Umbilical cord (tissue), 1 donor: ENCODE measurements at regions not wholly inside any gene's neighbourhood (a gene's known extent, or its start where the extent isn't known, plus 50 kb on each side); places are given as distances from the start of the nearest gene placed in this dataset.

Source experiments
- DNase-seq: peaks from one replicate; pipeline ENCODE4 v3.0.0-alpha.2; 2015; ENCODE audit warnings: low spot score

DNA sequence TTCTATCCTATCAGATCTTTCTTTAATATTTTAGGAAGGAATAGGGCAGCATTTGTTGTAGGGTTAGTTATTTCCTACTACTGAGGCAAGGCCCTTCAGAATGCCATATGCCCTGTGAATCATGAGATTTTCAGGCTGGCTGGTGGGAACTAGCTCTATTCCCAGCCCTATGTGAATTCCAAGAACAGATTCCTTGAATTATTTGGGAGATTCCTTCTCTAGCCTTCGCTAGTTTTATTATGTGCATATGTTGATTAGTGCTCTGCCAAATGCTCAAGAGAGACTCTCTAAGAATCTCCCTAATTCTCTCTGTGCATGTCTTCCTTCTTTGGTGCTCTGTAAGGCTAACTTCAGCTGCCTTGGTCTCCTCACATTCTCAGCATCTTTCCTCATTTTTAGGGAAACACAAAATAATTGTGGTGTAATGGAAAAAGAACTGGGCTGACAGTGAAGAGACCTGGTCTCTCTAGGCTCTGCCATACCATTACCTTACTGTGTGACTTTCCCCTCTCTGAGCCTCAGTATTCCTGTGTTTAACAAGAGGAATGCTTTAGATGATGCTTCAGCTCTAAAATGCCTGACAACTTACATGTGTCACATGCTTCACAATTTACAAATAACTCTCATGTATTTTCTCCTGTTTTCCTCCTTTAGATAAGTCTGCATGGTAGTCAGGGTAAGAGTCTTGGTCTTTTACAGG lies 79.7 kb downstream of the VMA21 start:
- peak; percentile 34 for DNase-seq

DNA sequence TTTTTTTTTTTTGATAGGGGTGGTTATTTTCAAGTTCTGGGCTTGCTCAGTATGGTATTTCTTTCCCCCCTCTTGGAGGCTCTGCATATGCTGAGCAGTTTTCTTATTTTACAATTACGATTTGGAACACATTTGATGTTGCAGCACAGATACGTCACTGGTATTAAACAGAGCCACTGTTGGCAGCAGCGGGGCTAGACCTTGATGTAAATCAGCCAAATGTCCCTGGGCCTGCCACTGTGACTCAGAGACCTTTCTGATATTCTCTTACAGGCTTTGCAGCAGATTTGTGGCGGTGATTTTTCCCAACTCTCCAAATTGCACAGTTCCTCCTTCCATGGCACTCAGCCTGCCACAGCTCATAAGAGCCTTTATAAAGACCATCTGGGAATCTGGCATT lies 81.1 kb downstream of the VMA21 start:
- DNase-seq: peak; percentile 50

DNA sequence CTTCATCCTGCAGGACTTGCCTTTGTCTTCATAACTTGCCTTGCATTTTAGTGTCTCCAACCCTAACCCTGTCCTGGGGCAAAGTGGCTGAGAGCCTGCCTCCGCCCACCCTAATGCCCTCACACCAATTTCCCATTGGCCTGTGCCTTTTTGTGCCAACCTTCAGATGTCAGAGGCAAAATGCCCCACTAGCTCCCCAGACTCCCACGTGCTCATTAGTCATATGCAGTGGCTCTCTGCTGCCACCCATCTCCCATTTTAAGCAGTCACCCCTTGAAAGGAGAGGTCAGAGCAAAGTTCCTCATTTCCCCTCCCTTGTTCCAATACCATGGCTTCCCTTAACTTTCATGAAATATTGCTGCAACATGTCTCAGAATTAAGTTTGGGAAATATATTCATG lies 74.8 kb upstream of the PASD1 start:
- DNase-seq: no peak

DNA sequence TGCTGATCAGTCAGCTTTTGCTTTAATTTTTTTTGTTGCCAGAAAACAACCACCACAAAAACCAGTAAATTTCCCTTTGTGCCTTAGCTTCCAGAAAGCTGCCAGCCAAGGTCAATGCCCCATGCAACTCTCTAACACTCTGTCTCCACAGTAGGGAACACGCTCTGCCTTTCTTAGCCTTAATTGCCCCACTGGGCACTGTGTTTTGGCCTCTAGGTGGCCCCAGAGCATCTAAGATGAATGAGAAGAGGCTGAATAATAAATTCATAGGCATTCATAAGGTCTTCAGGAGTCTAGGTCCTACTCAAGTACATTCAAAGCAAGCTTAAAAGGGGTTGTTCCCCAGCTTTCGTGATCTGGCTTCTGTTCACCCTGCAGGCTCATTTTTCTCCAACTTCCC lies 57.7 kb upstream of the PASD1 start:
- DNase-seq: peak; percentile 0

DNA sequence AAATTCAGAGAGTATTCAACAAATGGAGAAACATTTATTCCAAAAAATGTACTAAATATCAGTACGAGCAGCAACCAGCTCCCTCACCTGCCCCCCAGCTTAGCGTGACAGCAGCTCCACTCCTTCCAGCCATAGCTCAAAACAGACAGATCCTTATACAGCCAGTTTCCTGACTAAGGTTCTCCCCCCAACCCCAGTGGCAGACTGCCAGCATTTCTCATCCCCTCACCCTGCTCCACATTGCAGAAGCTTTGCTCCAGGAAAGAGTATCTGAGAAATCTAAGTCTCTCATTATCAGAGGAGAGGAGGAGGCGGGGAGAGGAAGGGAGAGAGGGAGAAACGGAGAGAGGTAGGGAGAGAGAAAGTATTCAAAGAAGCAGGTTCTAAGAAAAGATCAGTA lies 53.3 kb upstream of the PASD1 start:
- no peak for DNase-seq

DNA sequence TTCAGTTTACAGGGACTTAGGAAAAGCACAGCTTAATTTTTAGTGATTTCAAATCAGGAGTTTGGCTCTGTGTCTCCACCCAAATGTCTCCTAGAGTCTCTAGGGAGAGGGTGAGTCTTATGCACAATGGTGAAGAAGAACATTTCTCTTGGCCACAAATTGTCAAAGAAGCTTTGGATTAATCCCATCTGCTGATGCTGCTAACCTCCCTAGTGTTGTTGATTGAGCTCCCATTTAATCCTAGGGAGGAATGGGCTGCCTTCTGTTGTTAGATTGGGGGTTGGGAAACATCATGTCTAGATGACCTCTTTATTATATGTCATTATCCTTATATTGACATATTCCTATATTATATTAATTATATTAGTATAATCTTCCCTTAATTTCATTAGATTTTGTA lies 50.0 kb upstream of the PASD1 start:
- no peak for DNase-seq
